Heart right ventricle (tissue), 16 donors: ENCODE measurements at regions not wholly inside any gene's neighbourhood (a gene's known extent, or its start where the extent isn't known, plus 50 kb on each side); places are given as distances from the start of the nearest gene placed in this dataset.

Experiments
- ATAC-seq, 8 donors: fragments of 200-7000 bp; cut with Tn5 transposase; one replicate each; pipeline ENCODE4 v1.9.1; 2020; ENCODE audit warnings: mild to moderate bottlenecking in 8 of 8, moderate library complexity in 8 of 8, moderate number of reproducible peaks in 1 of 8
- DNase-seq, 2 donors: peaks; one replicate each; pipeline ENCODE4 v3.0.0-alpha.2; 2020
- H3K27ac ChIP-seq, 10 donors: fragments of 200-600 bp; sonication (generic) in 2 of 10; one replicate each; pipeline versions ENCODE4 v1.5.0 to v1.8.0; 2020 to 2022; ENCODE audit warnings: mild to moderate bottlenecking in 3 of 10
- H3K27me3 ChIP-seq, 7 donors: fragments of 200-600 bp; one replicate each; pipeline ENCODE4 v1.8.0; 2021 to 2022; ENCODE audit warnings: mild to moderate bottlenecking in 2 of 7
- H3K36me3 ChIP-seq, 9 donors: fragments of 200-600 bp; sonication (generic) in 1 of 9; one replicate each; pipeline versions ENCODE4 v1.5.0 to v1.8.0; 2020 to 2022; ENCODE audit warnings: mild to moderate bottlenecking in 2 of 9
- H3K4me1 ChIP-seq, 9 donors: fragments of 200-600 bp; sonication (generic) in 1 of 9; one replicate each; pipeline versions ENCODE4 v1.5.0 to v1.8.0; 2020 to 2022; ENCODE audit warnings: mild to moderate bottlenecking in 4 of 9
- H3K4me3 ChIP-seq, 10 donors: fragments of 200-600 bp; sonication (generic) in 2 of 10; one replicate each; pipeline versions ENCODE4 v1.5.0 to v1.8.0; 2020 to 2022; ENCODE audit warnings: mild to moderate bottlenecking in 7 of 10, moderate library complexity in 2 of 10
- H3K9me3 ChIP-seq, 11 donors: fragments of 200-600 bp in 10 of 11; sonication (generic) in 2 of 11; one replicate each; pipeline versions ENCODE4 v1.5.0 to v1.8.0; 2013 to 2022; ENCODE audit warnings: mild to moderate bottlenecking in 2 of 11, control low read depth in 1 of 11, moderate library complexity in 1 of 11
- WGBS, 2 donors: extraction: QIAGEN DNeasy Blood & Tissue Kit; methylation state at CpG; one replicate each; pipeline ENCODE4 v1.1.7; 2013; ENCODE audit warnings: inconsistent platforms in 1 of 2; 5-methylcytosine and 5-hydroxymethylcytosine counted together
- intact Hi-C, 10 donors: fragments of 100-400 bp; cut with DNase I; formaldehyde crosslinking; loops; one replicate each; pipeline versions ENCODE4 v1.11.1 to v1.14.2; 2022
- TF ChIP-seq, protein P1 (sequence below), 9 donors: fragments of 200-600 bp; sonication (generic) in 2 of 9; IDR thresholded peaks; one replicate each; pipeline versions ENCODE4 v1.5.0 to v1.8.0; 2021 to 2022; ENCODE audit warnings: antibody characterized with exemption in 9 of 9, mild to moderate bottlenecking in 5 of 9, moderate library complexity in 1 of 9
- donor health status: Arrhythmogenic right ventricular cardiomyopathy.
- donor health status: ischemic (EF 13 %, LVEDD 7.1; RV severe dilation, severe dysfunction).
- donor health status: healthy with polysubstance abuse.
- donor health status: DM: no; HTN: yes; CAD: no.
- donor health status: DM: no; HTN: no; CAD: no.
- donor health status: ischemic (EF 25% LVEDD 6.9; RV normal size, moderate dysfunction).
- donor health status: ischemic (EF 25% LVEDD 5.7; RV mildly dilated, moderate dysfunction).
- donor health status: healthy.
- donor health status: DM: yes; HTN: yes; CAD: no.
- donor health status: Ischemic cardiomyopathy.
- donor health status: ischemic (EF 35%, LVEDD 5.7; RV mildly dilated, moderate dysfunction).
- donor health status: nonischemic (EF 11% LVEDD 7.7; RV severe dilation, severe dysfunction).
- donor health status: DM: yes; HTN: yes; CAD: no.
- donor health status: PGD.
- donor health status: ischemic (EF 29% LVEDD 5.4; RV normal size, mild dysfunction).
- donor health status: nonischemic (EF 23%, LVEDD 6.1; RV moderate dilation, normal function).

DNA sequence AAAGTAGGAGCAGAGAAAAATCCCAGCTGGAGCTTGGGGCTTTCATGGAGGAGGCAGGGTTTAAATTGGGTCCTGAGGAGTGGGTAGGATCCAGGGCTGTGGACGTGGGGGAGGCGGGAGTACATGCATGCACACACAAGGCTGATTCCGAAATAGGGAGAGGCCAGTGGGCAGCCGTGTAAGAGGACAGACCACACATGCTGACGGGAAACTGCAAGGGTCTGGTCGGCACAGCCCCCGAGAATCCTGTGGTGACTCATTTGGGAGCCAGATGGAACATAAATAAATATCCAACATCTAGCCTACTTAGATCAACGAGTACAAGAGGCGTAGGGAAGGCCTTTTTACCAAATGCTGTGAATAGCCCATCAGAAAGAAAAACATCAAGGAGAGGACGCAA, 216.3 kb upstream of the ZNF507 start:
- no peak for DNase-seq
- ATAC-seq = no peak
- no peaks in the 10 kb centered on the region for H3K9me3 ChIP-seq
- no peak overlapping the region for H3K4me3 ChIP-seq
- no peak overlapping the region for H3K27ac ChIP-seq
- WGBS, 2 donors = 40 to 52% methylated on average over 10 of the region's 10 CpGs
- TF ChIP-seq, protein P1, sequence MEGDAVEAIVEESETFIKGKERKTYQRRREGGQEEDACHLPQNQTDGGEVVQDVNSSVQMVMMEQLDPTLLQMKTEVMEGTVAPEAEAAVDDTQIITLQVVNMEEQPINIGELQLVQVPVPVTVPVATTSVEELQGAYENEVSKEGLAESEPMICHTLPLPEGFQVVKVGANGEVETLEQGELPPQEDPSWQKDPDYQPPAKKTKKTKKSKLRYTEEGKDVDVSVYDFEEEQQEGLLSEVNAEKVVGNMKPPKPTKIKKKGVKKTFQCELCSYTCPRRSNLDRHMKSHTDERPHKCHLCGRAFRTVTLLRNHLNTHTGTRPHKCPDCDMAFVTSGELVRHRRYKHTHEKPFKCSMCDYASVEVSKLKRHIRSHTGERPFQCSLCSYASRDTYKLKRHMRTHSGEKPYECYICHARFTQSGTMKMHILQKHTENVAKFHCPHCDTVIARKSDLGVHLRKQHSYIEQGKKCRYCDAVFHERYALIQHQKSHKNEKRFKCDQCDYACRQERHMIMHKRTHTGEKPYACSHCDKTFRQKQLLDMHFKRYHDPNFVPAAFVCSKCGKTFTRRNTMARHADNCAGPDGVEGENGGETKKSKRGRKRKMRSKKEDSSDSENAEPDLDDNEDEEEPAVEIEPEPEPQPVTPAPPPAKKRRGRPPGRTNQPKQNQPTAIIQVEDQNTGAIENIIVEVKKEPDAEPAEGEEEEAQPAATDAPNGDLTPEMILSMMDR (IDR thresholded peaks at IDR 0.05) = no peak
- no peaks in the 10 kb centered on the region for H3K36me3 ChIP-seq
- intact Hi-C loops = no loop called here
- H3K27me3 ChIP-seq = peaks cover 0 to 12% (median 0%) of the 10 kb centered on the region in 7 donors
- no peaks in the 10 kb centered on the region for H3K4me1 ChIP-seq

DNA sequence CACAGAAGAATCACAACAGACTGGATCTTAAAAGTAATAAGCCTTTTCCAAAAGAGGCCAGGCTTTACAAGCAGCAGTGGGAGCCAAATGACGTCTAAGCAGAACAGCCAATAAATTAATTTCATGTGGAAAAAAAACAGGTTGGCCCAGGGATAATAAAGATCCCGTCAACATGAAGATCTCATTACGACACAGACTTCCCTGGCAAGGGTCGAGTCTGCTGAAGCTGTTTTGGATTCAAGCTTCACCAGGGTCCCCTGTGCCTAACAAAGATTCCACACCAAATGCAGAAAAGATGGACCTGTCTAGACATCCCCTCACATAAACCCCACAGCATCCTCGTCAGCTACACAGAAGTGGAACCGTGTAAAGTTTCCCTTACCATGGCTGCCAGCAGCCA, 215.1 kb upstream of the ZNF507 start:
- peaks cover 0 to 6% (median 0%) of the 10 kb centered on the region in 7 donors for H3K27me3 ChIP-seq
- H3K4me3 ChIP-seq = no peak overlapping the region
- WGBS, 2 donors = 61 to 65% methylated on average over 6 of the region's 6 CpGs
- no peak for DNase-seq
- H3K27ac ChIP-seq = no peak overlapping the region
- ATAC-seq = no peak
- H3K9me3 ChIP-seq = no peaks in the 10 kb centered on the region
- TF ChIP-seq, protein P1 (IDR thresholded peaks at IDR 0.05) = no peak
- intact Hi-C loops = no loop called here
- no peaks in the 10 kb centered on the region for H3K36me3 ChIP-seq
- no peaks in the 10 kb centered on the region for H3K4me1 ChIP-seq

DNA sequence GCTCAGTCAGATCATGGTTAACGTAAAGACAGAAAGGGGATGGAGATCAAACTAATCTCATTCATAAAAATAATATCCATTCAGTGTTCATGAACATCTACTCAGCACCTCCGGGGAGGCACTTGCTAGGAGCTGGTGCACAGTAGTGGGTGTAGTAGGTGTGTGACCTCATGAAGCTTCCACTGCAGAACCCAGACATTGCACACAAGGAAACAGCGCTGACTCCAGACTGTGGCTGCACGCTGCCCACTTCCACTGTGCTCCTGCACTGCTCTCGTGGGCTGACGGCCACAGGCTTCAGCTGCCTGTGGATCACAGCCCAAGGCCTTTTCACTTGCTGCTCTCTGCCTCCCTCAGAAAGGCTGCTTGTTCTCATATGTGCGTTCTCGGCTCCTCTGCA, 214.4 kb upstream of the ZNF507 start:
- Histone ChIP-seq H3K4me3 (no peak overlapping the region), H3K4me1 (no peaks in the 10 kb centered on the region), H3K9me3 (no peaks in the 10 kb centered on the region), H3K36me3 (no peaks in the 10 kb centered on the region), H3K27ac (no peak overlapping the region), H3K27me3 (peaks cover 0 to under 1% (median 0%) of the 10 kb centered on the region in 7 donors)
- ATAC-seq (no peak), DNase-seq (no peak)
- WGBS, 2 donors = 82 to 83% methylated on average over 8 of the region's 8 CpGs
- intact Hi-C loops = no loop called here
- TF ChIP-seq, protein P1 (IDR thresholded peaks at IDR 0.05) = no peak

DNA sequence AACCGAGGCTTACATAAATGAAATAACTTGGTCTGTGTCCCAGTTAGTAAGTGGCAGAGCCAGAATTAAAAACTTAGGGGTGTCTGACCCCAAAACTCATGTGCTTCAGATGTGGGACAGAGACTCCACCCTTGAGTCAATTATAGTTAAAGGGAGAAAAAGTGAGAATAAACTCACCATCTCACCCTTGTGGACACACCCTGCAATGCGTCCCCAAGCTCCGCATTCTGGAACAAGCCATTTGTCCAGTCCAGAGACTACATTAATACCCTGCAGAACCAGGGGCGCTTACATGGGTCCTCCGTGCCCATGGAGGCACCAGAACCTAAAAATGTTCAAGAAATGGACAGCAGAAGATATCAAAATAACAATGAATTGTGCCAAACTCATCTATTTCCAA, 207.0 kb upstream of the ZNF507 start:
- TF ChIP-seq, protein P1 (IDR thresholded peaks at IDR 0.05) = peak in 3 of 9 donors; percentile 5 to 13 (median 7)
- no peaks in the 10 kb centered on the region for H3K27me3 ChIP-seq
- H3K4me3 ChIP-seq = no peak overlapping the region
- WGBS, 2 donors = 79 to 83% methylated on average over 5 of the region's 5 CpGs
- H3K9me3 ChIP-seq = no peaks in the 10 kb centered on the region
- DNase-seq (no peak), ATAC-seq (no peak)
- H3K4me1 ChIP-seq = no peaks in the 10 kb centered on the region
- H3K36me3 ChIP-seq = no peaks in the 10 kb centered on the region
- intact Hi-C loops = no loop called here
- no peak overlapping the region for H3K27ac ChIP-seq
